ENCODE measurements at regions not wholly inside any gene's neighbourhood (a gene's known extent, or its start where the extent isn't known, plus 50 kb on each side); places are given as distances from the start of the nearest gene placed in this dataset.

DNA sequence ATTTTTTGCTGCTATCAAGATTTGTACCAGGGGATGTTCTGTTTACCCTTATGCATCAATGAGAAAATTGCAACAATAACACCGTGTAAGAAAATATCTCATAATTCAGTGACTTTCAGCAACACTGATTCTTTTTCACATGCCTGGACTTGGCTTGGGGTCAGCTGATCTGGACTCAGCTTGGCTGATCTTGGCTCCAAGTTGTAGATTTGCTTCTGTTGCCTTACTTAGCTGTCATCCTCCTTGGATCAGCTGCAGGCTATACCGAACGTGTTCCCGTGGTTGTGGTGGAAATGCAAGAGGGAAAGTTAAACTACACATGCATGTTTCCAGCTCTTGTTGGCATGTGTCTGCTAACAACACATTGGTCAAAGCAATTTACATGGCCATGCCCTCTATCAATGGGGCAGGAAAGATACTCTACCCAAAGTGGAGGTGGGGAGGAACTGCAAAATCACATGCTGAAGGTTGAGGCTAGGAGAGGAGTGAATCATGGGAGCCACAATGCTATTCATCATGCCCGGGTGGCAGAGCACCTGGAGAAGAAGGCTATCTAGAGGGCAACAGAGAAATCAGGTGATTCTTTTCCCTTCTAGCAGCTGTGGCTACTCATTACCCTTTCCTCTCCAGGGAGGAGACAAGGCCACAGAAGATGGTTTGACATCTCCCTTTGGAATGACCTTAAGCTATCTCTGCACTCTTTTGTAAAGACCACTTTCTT, 1276.3 kb upstream of the AUTS2 start:
- TF ChIP-seq EZH2 (IDR thresholded peaks at IDR 0.05; ENCODE audit: low read length, unreplicated experiment) (no peak), EZH2phosphoT487 (IDR thresholded peaks at IDR 0.05; ENCODE audit: borderline replicate concordance, low read length) (no peak), CTCF (conservative IDR thresholded peaks at IDR 0.05; ENCODE audit: low read depth, low read length) (no peak)
- H3K27me3 ChIP-seq (ENCODE audit: low read length): no peaks in the 10 kb centered on the region
- H3K4me3 ChIP-seq (ENCODE audit: low read length): no peak overlapping the region
- H3K4me2 ChIP-seq (ENCODE audit: low read length): no peak overlapping the region
- no peaks in the 10 kb centered on the region for H3K9me3 ChIP-seq (ENCODE audit: low read length)
- H3K4me1 ChIP-seq (ENCODE audit: insufficient read depth, low read length): no peaks in the 10 kb centered on the region
- ATAC-seq (no peak), DNase-seq (no peak)
- no peaks in the 10 kb centered on the region for H3K9me2 ChIP-seq (replicated peaks; ENCODE audit: low read length)
- intact Hi-C loops (cut with micrococcal nuclease): no loop called here
- H3K9ac ChIP-seq (ENCODE audit: low read length): no peak overlapping the region
- CTCF ChIA-PET: no interaction called here
- no TSS peak for BruUV-seq (replicated peaks)
- no peak overlapping the region for H3K27ac ChIP-seq (ENCODE audit: low read length)
- H3K79me2 ChIP-seq (ENCODE audit: low read length): no peaks in the 10 kb centered on the region
- H4K20me1 ChIP-seq (ENCODE audit: low read length): no peaks in the 10 kb centered on the region
- no peak overlapping the region for H2AFZ ChIP-seq (ENCODE audit: low read length)
- POLR2A ChIA-PET (ENCODE audit: unreplicated experiment): no interaction called here
- no peaks in the 10 kb centered on the region for H3F3A ChIP-seq (ENCODE audit: low read length, unreplicated experiment)
- H3K36me3 ChIP-seq (ENCODE audit: low read depth, low read length): no peaks in the 10 kb centered on the region

DNA sequence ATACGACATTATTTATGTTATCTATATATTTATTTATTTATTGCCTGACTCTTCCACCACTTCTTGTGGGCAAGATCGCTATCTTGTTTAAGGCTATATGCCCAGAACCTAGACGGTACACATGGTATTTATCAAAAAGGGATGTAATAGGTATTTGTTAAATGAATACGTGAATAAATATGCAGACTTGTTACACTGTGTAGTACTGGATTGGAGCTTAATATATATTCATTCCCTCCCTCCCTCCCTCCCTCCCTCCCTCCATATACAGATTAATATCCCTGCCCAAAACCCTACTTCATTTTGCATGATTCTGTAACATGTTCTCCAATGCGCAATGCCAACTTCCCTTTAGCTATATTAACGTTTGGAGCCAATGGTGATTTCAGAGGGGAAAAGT, 1273.7 kb upstream of the AUTS2 start:
- H3K27ac ChIP-seq (ENCODE audit: low read length): no peak overlapping the region
- H2AFZ ChIP-seq (ENCODE audit: low read length): no peak overlapping the region
- H3K4me1 ChIP-seq (ENCODE audit: insufficient read depth, low read length): no peaks in the 10 kb centered on the region
- H3K36me3 ChIP-seq (ENCODE audit: low read depth, low read length): no peaks in the 10 kb centered on the region
- DNase-seq (no peak), ATAC-seq (no peak)
- ChIA-PET POLR2A (ENCODE audit: unreplicated experiment) (no interaction called here), CTCF (no interaction called here)
- H4K20me1 ChIP-seq (ENCODE audit: low read length): no peaks in the 10 kb centered on the region
- no peaks in the 10 kb centered on the region for H3K27me3 ChIP-seq (ENCODE audit: low read length)
- H3K79me2 ChIP-seq (ENCODE audit: low read length): no peaks in the 10 kb centered on the region
- H3K4me2 ChIP-seq (ENCODE audit: low read length): no peak overlapping the region
- H3K4me3 ChIP-seq (ENCODE audit: low read length): no peak overlapping the region
- H3F3A ChIP-seq (ENCODE audit: low read length, unreplicated experiment): no peaks in the 10 kb centered on the region
- intact Hi-C loops (cut with micrococcal nuclease): no loop called here
- no peak overlapping the region for H3K9ac ChIP-seq (ENCODE audit: low read length)
- TF ChIP-seq CTCF (conservative IDR thresholded peaks at IDR 0.05; ENCODE audit: low read depth, low read length) (no peak), EZH2 (IDR thresholded peaks at IDR 0.05; ENCODE audit: low read length, unreplicated experiment) (no peak), EZH2phosphoT487 (IDR thresholded peaks at IDR 0.05; ENCODE audit: borderline replicate concordance, low read length) (no peak)
- no peaks in the 10 kb centered on the region for H3K9me3 ChIP-seq (ENCODE audit: low read length)
- no TSS peak for BruUV-seq (replicated peaks)
- H3K9me2 ChIP-seq (replicated peaks; ENCODE audit: low read length): no peaks in the 10 kb centered on the region

DNA sequence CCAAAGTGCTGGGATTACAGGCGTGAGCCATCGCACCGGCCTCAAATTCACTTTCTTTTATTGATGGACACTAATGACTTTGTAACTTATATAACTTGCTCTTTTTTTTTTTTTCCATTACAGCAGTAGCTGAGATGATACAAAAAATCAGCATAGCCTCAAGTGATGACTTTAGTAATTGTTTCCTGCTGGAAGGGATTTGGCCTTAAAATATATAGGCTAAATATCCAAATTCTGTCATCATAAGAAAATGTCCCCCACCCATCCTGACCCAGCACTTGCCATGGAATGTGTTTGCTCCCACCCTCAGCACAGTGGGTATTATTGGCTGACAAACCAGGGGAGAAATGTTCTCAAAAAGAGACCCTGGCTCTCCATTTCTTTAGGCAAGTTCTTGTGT, 1264.1 kb upstream of the AUTS2 start:
- Histone ChIP-seq H3K4me2 (ENCODE audit: low read length) (no peak overlapping the region), H3K79me2 (ENCODE audit: low read length) (no peaks in the 10 kb centered on the region), H2AFZ (ENCODE audit: low read length) (no peak overlapping the region), H3K9me2 (replicated peaks; ENCODE audit: low read length) (no peaks in the 10 kb centered on the region), H3K9ac (ENCODE audit: low read length) (no peak overlapping the region), H3K27ac (ENCODE audit: low read length) (no peak overlapping the region), H3F3A (ENCODE audit: low read length, unreplicated experiment) (no peaks in the 10 kb centered on the region), H3K27me3 (ENCODE audit: low read length) (no peaks in the 10 kb centered on the region), H3K9me3 (ENCODE audit: low read length) (peaks cover 7% of the 10 kb centered on the region; the same call in 1 of the 2 replicates), H3K4me3 (ENCODE audit: low read length) (no peak overlapping the region), H3K36me3 (ENCODE audit: low read depth, low read length) (no peaks in the 10 kb centered on the region), H4K20me1 (ENCODE audit: low read length) (no peaks in the 10 kb centered on the region), H3K4me1 (ENCODE audit: insufficient read depth, low read length) (no peaks in the 10 kb centered on the region)
- no peak for DNase-seq
- CTCF ChIA-PET: no interaction called here
- POLR2A ChIA-PET (ENCODE audit: unreplicated experiment): no interaction called here
- no peak for ATAC-seq
- intact Hi-C loops (cut with micrococcal nuclease): no loop called here
- no TSS peak for BruUV-seq (replicated peaks)
- TF ChIP-seq EZH2phosphoT487 (IDR thresholded peaks at IDR 0.05; ENCODE audit: borderline replicate concordance, low read length): no peak
